HG02588 (cell line): ENCODE measurements at regions not wholly inside any gene's neighbourhood (a gene's known extent, or its start where the extent isn't known, plus 50 kb on each side); places are given as distances from the start of the nearest gene placed in this dataset.
"Not testable (repeated sequence)": the region's sequence is repeated elsewhere in the genome, so short reads cannot be mapped to it uniquely, and the experiment has no call there.

ENCODE experiments used
- ATAC-seq: cut with Tn5 transposase; IDR thresholded peaks from one replicate; pipeline ENCODE4 v1.9.1; 2021; ENCODE audit warnings: mild to moderate bottlenecking, moderate library complexity; ENCODE audit not compliant: unreplicated experiment

- ATAC-seq, result not testable (repeated sequence)
Observed at GRCh38 chr10:47646686-47647273, 116.6 kb downstream of the SYT15B start.

- not testable (repeated sequence) for ATAC-seq
Observed at GRCh38 chr10:47626975-47627374, 103.5 kb upstream of the AGAP9 start.

GRCh38 chr10:47622719-47623118 is 99.3 kb upstream of the AGAP9 start:
- ATAC-seq, result not testable (repeated sequence)

DNA sequence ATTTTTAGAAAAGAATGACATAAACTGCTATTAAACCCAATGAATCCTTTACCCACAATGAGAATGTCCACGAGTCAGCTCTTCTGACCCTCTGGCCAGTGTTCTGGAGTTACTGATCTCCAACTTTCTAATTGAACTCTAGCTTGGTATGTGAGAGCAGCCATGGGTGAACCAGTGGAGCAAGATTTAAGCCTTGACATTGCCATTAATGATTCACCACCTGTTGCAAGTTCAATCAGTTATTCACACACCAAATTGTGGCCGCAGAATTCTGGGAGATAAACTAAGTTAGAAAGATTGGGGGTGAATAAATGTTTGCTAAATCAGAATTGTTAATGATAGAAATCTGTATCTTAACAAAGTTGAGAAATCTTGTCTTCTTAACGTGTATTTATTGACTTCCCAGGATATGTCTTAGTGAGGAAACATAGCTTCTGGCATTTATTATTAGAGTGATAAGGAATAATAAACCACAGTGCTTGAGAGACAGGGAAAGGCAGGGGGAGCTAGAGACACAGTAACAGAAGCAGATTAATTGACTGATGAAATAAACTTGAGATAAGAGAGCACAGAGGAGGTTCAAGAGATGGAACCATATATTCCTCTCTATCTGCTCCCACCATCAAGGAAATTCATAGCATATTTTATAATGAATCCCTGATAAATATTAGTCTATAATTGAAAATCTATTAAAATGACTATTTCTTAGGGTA is 96.0 kb upstream of the AGAP9 start:
- not testable (repeated sequence) for ATAC-seq

DNA sequence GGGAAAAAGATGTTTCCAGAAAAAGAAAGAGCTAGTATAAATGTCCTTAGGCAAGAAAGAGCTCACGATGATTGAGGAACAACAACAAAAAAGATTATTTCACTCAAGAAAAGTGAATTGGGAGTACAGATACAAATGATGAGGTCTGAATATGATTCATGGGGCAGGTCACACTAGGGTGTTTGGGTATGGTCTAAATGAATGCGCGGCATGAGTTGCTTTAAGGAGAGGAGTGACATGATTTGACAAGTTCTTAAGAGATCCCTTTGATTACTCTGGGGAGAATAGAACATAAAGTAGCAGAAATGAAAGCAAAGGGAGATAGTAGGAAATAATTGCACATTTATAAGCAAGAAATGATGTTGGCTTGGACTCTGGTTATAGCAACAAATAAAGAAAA is 85.9 kb upstream of the AGAP9 start:
- not testable (repeated sequence) for ATAC-seq

GRCh38 chr10:47605791-47606773 is 82.6 kb upstream of the AGAP9 start:
- ATAC-seq, result peak; percentile 57

DNA sequence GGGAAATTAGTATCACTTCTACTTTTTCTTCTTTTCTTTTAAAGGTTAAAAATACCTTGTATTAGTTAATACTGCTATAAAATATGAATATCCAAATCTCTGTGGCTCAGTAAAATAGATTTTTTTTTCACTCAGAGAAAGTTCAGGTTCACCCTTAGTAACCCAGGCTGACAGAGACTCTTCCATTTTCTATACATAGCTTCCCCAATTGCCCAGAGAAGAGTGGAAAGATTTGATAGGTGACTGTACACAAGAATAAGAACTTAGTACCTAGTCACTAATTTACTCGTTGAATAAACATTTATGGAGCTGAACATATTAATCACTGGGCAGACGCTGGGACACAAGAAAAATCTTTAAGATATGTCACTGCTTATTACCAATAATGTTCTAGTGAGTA is 77.2 kb upstream of the AGAP9 start:
- ATAC-seq, result not testable (repeated sequence)

DNA sequence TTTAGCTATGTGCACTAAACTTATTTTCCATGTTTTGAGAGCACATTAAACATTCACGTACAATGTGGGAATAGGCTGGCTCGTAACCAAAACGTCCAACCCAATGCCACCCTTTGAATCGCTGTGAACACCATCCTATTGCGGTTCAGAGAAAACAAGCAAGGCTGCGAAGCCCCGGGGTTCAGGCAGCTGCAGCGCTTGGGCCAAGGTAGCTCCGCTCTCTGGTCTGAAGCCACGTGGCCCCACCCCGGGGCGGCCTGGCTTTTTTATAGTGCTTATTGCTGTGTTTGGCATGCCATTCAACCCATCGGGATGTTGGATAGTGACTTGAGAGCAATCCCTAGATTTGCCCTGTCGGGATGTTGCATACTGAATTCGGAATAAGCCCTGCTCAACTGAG is 76.7 kb upstream of the AGAP9 start:
- ATAC-seq, result not testable (repeated sequence)

- not testable (repeated sequence) for ATAC-seq
Observed at GRCh38 chr10:47599657-47600056, 76.2 kb upstream of the AGAP9 start.

DNA sequence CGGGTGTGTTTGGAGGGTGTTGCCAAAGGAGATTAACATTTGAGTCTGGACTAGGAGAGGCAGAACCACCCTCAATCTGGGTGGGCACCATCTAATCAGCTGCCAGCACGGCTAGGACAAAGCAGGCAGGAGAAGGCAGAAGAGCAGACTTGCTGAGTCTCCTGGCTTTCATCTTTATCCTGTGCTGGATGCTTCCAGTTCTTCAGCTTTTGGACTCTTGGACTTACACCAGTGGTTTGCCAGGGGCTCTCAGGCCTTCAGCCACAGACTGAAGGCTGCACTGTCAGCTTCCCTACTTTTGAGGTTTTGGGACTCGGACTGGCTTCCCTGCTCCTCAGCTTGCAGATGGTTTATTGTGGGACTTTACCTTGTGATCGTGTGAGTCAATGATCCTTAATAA is 70.4 kb upstream of the AGAP9 start:
- ATAC-seq, result not testable (repeated sequence)

DNA sequence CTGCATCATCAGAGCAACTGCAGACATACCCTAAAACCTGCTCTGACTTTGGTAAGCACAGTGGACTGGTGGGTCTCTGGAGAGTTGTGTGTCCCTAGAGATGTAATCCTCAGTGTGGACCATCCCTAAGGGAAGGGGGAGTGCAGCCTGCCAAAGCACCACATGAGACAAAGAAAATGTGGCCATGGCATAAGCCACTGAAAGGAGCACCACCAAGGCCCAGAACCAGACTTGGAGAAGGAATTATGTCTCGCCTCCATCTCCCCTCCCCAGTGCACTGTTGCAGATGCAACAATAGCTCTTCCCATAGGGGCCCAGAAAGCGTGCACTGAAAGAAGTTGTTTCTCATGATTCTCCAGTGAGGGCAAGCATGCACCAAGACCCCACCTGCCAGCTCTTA is 69.7 kb upstream of the AGAP9 start:
- not testable (repeated sequence) for ATAC-seq

- not testable (repeated sequence) for ATAC-seq
Observed at GRCh38 chr10:47590956-47591355, 67.5 kb upstream of the AGAP9 start.

GRCh38 chr10:47590534-47590933 is 67.1 kb upstream of the AGAP9 start:
- not testable (repeated sequence) for ATAC-seq

DNA sequence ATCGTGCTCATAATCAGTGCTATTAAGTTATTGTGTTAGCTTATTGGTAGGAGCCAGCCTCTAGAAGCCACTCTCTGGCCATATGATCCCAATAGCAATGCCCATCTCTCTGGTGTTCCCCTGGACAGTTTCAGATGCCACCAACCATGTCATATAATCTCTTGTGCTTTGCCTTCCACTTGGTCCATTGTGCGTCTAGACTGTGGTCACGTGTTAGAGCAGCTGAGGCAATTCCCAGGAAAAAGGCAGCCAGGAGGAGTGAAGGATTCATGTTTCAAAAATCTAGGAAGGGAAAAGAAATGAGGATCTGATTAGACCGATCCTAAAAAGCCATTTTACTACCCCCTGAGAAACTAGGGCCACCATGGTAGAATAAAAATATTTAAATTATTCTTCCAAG is 58.6 kb upstream of the AGAP9 start:
- ATAC-seq, result not testable (repeated sequence)

DNA sequence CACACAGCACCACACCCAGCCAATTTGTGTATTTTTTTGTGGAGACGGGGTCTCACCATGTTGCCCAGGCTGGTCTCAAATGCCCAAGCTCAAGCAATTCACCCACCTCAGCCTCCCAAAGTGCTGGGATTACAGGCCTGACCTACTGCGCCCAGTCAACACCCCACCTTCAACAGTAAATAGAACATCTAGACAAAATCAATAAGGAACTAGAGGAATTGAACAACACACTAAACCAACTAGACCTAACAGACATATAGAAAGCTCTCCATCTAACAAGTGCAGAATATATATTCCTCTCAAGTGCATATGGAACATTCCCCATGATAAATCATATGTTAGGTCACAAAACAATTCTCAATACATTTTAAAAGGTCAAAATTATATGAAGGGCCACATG is 56.6 kb upstream of the AGAP9 start:
- ATAC-seq, result not testable (repeated sequence)

DNA sequence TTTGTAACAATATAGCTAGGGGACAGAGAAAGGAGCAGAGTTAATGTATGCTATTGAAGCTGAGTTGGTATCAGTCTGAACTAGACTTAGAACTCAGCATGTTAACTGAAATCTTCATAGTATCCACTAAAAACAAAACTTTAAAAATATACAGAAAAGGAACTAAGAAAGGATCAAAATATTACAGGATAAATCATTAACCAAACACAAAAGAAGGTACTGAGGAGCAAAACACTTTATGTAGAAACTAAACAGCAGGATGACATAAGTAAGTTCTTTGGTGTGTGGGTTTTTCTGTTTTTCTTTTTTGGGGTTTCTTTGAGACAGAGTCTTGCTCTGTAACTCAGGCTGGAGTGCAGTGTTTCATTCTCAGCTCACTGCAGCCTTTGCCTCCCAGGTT is 55.1 kb upstream of the AGAP9 start:
- ATAC-seq, result peak; percentile 98
